OCI-LY1 (cell line): ENCODE measurements at regions not wholly inside any gene's neighbourhood (a gene's known extent, or its start where the extent isn't known, plus 50 kb on each side); places are given as distances from the start of the nearest gene placed in this dataset.

Source experiments
- H2AFZ ChIP-seq: fragments of 200-600 bp; sonication (generic), shearing (Covaris generic); 2 replicates; pipeline ENCODE4 v1.6.0; 2014; ENCODE audit warnings: antibody characterized with exemption, mild to moderate bottlenecking, low read length
- H3F3A ChIP-seq: fragments of 200-600 bp; sonication (generic), shearing (Covaris generic); 2 replicates; pipeline ENCODE4 v1.6.0; 2014; ENCODE audit warnings: mild to moderate bottlenecking, antibody characterized with exemption, low read length, moderate library complexity; ENCODE audit not compliant: insufficient read depth
- H3K27ac ChIP-seq: fragments of 200-600 bp; sonication (generic); 2 replicates; pipeline ENCODE4 v1.5.1; 2014; ENCODE audit warnings: low read length, mixed run types, mild to moderate bottlenecking, low read depth; ENCODE audit not compliant: poor library complexity, severe bottlenecking
- H3K27me3 ChIP-seq: fragments of 200-600 bp; sonication (generic); 2 replicates; pipeline ENCODE4 v1.6.0; 2014; ENCODE audit warnings: antibody characterized with exemption, mild to moderate bottlenecking, low read length, moderate library complexity; ENCODE audit not compliant: insufficient read depth
- H3K36me3 ChIP-seq: fragments of 200-600 bp; sonication (generic); 2 replicates; pipeline ENCODE4 v1.6.1; 2014; ENCODE audit warnings: mild to moderate bottlenecking, antibody characterized with exemption, low read length, moderate library complexity, mixed read lengths; ENCODE audit not compliant: insufficient read depth
- H3K4me1 ChIP-seq: fragments of 200-600 bp; sonication (generic); 2 replicates; pipeline ENCODE4 v1.5.1; 2014; ENCODE audit warnings: mild to moderate bottlenecking, low read length, moderate library complexity; ENCODE audit not compliant: insufficient read depth, severe bottlenecking
- H3K4me2 ChIP-seq: fragments of 200-600 bp; sonication (generic), shearing (Covaris generic); 2 replicates; pipeline ENCODE4 v1.6.1; 2014; ENCODE audit warnings: low read length
- H3K4me3 ChIP-seq: fragments of 200-600 bp; sonication (generic); 2 replicates; pipeline ENCODE4 v1.5.1; 2014; ENCODE audit warnings: low read length, low read depth, mild to moderate bottlenecking, mixed read lengths; ENCODE audit not compliant: poor library complexity, severe bottlenecking
- H3K79me2 ChIP-seq: fragments of 200-600 bp; shearing (Covaris generic); 2 replicates; pipeline ENCODE4 v1.6.1; 2016; ENCODE audit warnings: mixed run types, low read length, mixed read lengths; ENCODE audit not compliant: insufficient read depth
- H3K9ac ChIP-seq: fragments of 200-600 bp; sonication (generic), shearing (Covaris generic); 2 replicates; pipeline ENCODE4 v1.6.1; 2014; ENCODE audit warnings: mild to moderate bottlenecking, low read length, mixed read lengths
- H3K9me2 ChIP-seq: fragments of 200-600 bp; sonication (generic), shearing (Covaris generic); 2 replicates; pipeline ENCODE4 v1.6.1; 2014; ENCODE audit warnings: low read depth, mild to moderate bottlenecking, low read length, mixed read lengths
- H3K9me3 ChIP-seq: fragments of 200-600 bp; shearing (Covaris generic); 2 replicates; pipeline ENCODE4 v1.6.1; 2014; ENCODE audit warnings: low read length, mixed read lengths
- H4K20me1 ChIP-seq: fragments of 200-600 bp; sonication (generic), shearing (Covaris generic); 2 replicates; pipeline ENCODE4 v1.6.0; 2016; ENCODE audit warnings: mild to moderate bottlenecking, low read length; ENCODE audit not compliant: insufficient read depth
- EZH2 ChIP-seq: fragments of 200-600 bp; sonication (generic), shearing (Covaris generic); IDR thresholded peaks from 2 replicates; pipeline ENCODE4 v1.8.0; 2017; ENCODE audit warnings: borderline replicate concordance, mixed run types, mild to moderate bottlenecking, antibody characterized with exemption, low read length, moderate library complexity, mixed read lengths
- TF ChIP-seq, protein P1 (sequence below): fragments of 200-600 bp; sonication (generic), shearing (Covaris generic); IDR thresholded peaks from 2 replicates; pipeline ENCODE4 v1.5.1; 2017; ENCODE audit warnings: mild to moderate bottlenecking, antibody characterized with exemption, low read length, moderate library complexity, mixed read lengths

DNA sequence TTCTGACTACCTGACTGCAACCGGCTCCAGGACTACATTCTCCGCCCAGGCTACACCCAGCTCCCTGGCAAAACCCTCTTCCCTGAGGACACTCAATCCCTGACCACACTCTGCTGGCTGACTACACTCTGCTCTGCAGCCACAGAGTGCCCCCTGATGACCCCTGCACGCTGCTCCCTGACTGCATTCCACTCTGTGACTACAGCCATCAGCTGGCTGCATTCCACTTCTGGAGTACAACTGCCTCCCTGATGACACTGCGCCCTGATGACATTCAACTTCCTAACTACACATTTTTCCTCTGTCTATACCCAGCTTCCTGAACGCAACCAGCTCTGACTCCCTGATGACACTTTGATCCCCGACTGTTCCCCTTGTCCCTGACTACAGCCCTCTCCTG, 71.3 kb upstream of the NRXN1 start:
- Histone ChIP-seq H3K36me3 (no peaks in the 10 kb centered on the region), H3K4me3 (no peak overlapping the region), H3K9me2 (no peaks in the 10 kb centered on the region), H3K79me2 (no peaks in the 10 kb centered on the region), H3K4me2 (no peak overlapping the region), H4K20me1 (no peaks in the 10 kb centered on the region), H3K9ac (no peak overlapping the region), H3F3A (no peaks in the 10 kb centered on the region), H3K27me3 (no peaks in the 10 kb centered on the region), H3K9me3 (no peaks in the 10 kb centered on the region), H3K27ac (no peak overlapping the region), H3K4me1 (no peaks in the 10 kb centered on the region), H2AFZ (no peak overlapping the region)
- TF ChIP-seq, protein P1, sequence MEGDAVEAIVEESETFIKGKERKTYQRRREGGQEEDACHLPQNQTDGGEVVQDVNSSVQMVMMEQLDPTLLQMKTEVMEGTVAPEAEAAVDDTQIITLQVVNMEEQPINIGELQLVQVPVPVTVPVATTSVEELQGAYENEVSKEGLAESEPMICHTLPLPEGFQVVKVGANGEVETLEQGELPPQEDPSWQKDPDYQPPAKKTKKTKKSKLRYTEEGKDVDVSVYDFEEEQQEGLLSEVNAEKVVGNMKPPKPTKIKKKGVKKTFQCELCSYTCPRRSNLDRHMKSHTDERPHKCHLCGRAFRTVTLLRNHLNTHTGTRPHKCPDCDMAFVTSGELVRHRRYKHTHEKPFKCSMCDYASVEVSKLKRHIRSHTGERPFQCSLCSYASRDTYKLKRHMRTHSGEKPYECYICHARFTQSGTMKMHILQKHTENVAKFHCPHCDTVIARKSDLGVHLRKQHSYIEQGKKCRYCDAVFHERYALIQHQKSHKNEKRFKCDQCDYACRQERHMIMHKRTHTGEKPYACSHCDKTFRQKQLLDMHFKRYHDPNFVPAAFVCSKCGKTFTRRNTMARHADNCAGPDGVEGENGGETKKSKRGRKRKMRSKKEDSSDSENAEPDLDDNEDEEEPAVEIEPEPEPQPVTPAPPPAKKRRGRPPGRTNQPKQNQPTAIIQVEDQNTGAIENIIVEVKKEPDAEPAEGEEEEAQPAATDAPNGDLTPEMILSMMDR, result no peak
- no peak for TF ChIP-seq EZH2

GRCh38 chr2:51093016-51093415, 61.1 kb upstream of the NRXN1 start:
- H3K27me3 ChIP-seq, result no peaks in the 10 kb centered on the region
- H4K20me1 ChIP-seq, result no peaks in the 10 kb centered on the region
- no peak overlapping the region for H2AFZ ChIP-seq
- no peaks in the 10 kb centered on the region for H3K4me1 ChIP-seq
- H3K4me3 ChIP-seq, result no peak overlapping the region
- no peaks in the 10 kb centered on the region for H3K9me2 ChIP-seq
- H3K27ac ChIP-seq, result no peak overlapping the region
- no peaks in the 10 kb centered on the region for H3K36me3 ChIP-seq
- no peaks in the 10 kb centered on the region for H3K79me2 ChIP-seq
- no peak overlapping the region for H3K9ac ChIP-seq
- no peaks in the 10 kb centered on the region for H3K9me3 ChIP-seq
- TF ChIP-seq EZH2, result no peak
- TF ChIP-seq, protein P1, result no peak
- H3F3A ChIP-seq, result no peaks in the 10 kb centered on the region
- H3K4me2 ChIP-seq, result no peak overlapping the region

DNA sequence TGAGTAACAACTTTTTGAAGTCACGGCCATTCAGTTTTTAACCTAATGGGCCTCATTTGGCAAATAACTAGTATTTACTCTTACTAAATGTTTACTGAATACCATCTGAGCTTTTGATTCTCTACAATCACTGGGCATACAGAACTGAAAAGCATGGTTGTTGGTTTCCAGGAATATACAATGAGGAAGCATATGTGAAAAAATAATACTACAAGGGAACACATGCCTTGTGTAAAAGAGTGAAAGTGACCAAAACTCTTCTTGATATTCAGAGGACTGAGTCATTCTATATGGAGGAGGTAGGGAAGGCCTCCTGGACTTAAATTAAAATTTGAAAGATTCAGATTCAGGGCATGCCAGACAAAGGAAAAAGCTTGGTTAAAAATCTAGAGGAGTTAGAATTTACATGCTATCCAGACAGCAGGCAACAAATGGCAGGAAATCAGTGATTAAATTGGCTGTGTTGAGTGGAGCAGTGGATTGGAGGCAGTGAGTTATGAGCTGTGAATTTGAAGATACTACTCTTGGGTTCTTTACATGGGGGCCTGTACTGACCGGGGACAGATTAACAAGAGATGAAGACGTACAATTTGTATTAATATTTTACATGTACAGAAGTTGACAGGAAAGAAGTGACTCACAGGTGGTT, 53.6 kb upstream of the NRXN1 start:
- TF ChIP-seq, protein P1, result no peak
- no peak for TF ChIP-seq EZH2
- Histone ChIP-seq H3K9me3 (no peaks in the 10 kb centered on the region), H3K27ac (no peak overlapping the region), H3K9me2 (no peaks in the 10 kb centered on the region), H3K4me3 (no peak overlapping the region), H3F3A (no peaks in the 10 kb centered on the region), H3K9ac (no peak overlapping the region), H3K4me2 (no peak overlapping the region), H2AFZ (no peak overlapping the region), H3K4me1 (no peaks in the 10 kb centered on the region), H3K27me3 (no peaks in the 10 kb centered on the region), H3K36me3 (no peaks in the 10 kb centered on the region), H3K79me2 (no peaks in the 10 kb centered on the region), H4K20me1 (no peaks in the 10 kb centered on the region)
